Gastrocnemius medialis (tissue), 4 donors: ENCODE measurements at regions not wholly inside any gene's neighbourhood (a gene's known extent, or its start where the extent isn't known, plus 50 kb on each side); places are given as distances from the start of the nearest gene placed in this dataset.

ENCODE experiments used
- POLR2A ChIP-seq, 2 donors: fragments of 450-650 bp; IDR thresholded peaks; one replicate each; pipeline ENCODE4 v1.6.1; 2017; ENCODE audit warnings: antibody characterized with exemption in 2 of 2, mild to moderate bottlenecking in 2 of 2, moderate library complexity in 2 of 2
- TF ChIP-seq, protein P1 (sequence below), 5 experiments: fragments of 450-650 bp in 3 of 5; fragments of 200-600 bp in 2 of 5; sonication (generic) in 2 of 5; IDR thresholded peaks in 4 of 5; conservative IDR thresholded peaks in 1 of 5; 1 replicate in 4 of 5; 2 replicates in 1 of 5; pipeline ENCODE4 v1.5.1; 2016 to 2019; ENCODE audit warnings: antibody characterized with exemption in 5 of 5, mild to moderate bottlenecking in 3 of 5, moderate library complexity in 3 of 5

GRCh38 chr15:45762726-45763125 is 127.9 kb downstream of the SQOR start:
- TF ChIP-seq, protein P1, sequence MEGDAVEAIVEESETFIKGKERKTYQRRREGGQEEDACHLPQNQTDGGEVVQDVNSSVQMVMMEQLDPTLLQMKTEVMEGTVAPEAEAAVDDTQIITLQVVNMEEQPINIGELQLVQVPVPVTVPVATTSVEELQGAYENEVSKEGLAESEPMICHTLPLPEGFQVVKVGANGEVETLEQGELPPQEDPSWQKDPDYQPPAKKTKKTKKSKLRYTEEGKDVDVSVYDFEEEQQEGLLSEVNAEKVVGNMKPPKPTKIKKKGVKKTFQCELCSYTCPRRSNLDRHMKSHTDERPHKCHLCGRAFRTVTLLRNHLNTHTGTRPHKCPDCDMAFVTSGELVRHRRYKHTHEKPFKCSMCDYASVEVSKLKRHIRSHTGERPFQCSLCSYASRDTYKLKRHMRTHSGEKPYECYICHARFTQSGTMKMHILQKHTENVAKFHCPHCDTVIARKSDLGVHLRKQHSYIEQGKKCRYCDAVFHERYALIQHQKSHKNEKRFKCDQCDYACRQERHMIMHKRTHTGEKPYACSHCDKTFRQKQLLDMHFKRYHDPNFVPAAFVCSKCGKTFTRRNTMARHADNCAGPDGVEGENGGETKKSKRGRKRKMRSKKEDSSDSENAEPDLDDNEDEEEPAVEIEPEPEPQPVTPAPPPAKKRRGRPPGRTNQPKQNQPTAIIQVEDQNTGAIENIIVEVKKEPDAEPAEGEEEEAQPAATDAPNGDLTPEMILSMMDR (IDR thresholded peaks at IDR 0.05 in 4 of 5, conservative IDR thresholded peaks at IDR 0.05 in 1 of 5), result no peak
- TF ChIP-seq POLR2A (IDR thresholded peaks at IDR 0.05), result no peak
